Activated naive CD4-positive, alpha-beta T cell treated with anti-CD3 and anti-CD28 coated beads for 36 hours (primary cell): ENCODE measurements at regions not wholly inside any gene's neighbourhood (a gene's known extent, or its start where the extent isn't known, plus 50 kb on each side); places are given as distances from the start of the nearest gene placed in this dataset.

Source experiments
- CTCF ChIA-PET: fragments of 350-600 bp; sonication (Branson Sonifier 250); formaldehyde crosslinking; loops from one replicate; lab custom pipeline; 2021; ENCODE audit warnings: antibody characterized with exemption; lab: Charles Lee
- DNase-seq: peaks from one replicate; pipeline ENCODE4 v3.0.0-alpha.2; 2020
- H3K27ac Mint-ChIP-seq: one replicate; pipeline ENCODE4 v1.8.0; 2021; ENCODE audit warnings: mild to moderate bottlenecking, mixed read lengths
- H3K27me3 Mint-ChIP-seq: one replicate; pipeline ENCODE4 v1.8.0; 2021; ENCODE audit warnings: low read depth, mixed read lengths
- H3K36me3 Mint-ChIP-seq: one replicate; pipeline ENCODE4 v1.8.0; 2021; ENCODE audit warnings: low read depth, mixed read lengths
- H3K4me1 Mint-ChIP-seq: one replicate; pipeline ENCODE4 v1.8.0; 2021; ENCODE audit warnings: low read depth, mixed read lengths
- H3K4me3 Mint-ChIP-seq: one replicate; pipeline ENCODE4 v1.8.0; 2021; ENCODE audit warnings: mild to moderate bottlenecking, moderate library complexity, mixed read lengths
- H3K9me3 Mint-ChIP-seq: one replicate; pipeline ENCODE4 v1.8.0; 2021; ENCODE audit warnings: mixed read lengths
- intact Hi-C: fragments of 100-400 bp; cut with micrococcal nuclease; formaldehyde crosslinking; loops from one replicate; pipeline ENCODE4 v1.15.1; 2023

- H3K27me3 Mint-ChIP-seq, result peaks cover 2% of the 10 kb centered on the region
- H3K4me3 Mint-ChIP-seq, result no peak overlapping the region
- CTCF ChIA-PET, result no interaction called here
- no peak overlapping the region for H3K27ac Mint-ChIP-seq
- no peaks in the 10 kb centered on the region for H3K4me1 Mint-ChIP-seq
- no peak for DNase-seq
- intact Hi-C loops, result no loop called here
- H3K36me3 Mint-ChIP-seq, result no peaks in the 10 kb centered on the region
- no peaks in the 10 kb centered on the region for H3K9me3 Mint-ChIP-seq
These were observed 94.4 kb upstream of the ADCY1 start for GRCh38 chr7:45479781-45480180.

GRCh38 chr7:45482451-45482850, 91.7 kb upstream of the ADCY1 start:
- Mint-ChIP-seq H3K9me3 (no peaks in the 10 kb centered on the region), H3K27ac (no peak overlapping the region), H3K27me3 (peaks cover 2% of the 10 kb centered on the region), H3K36me3 (no peaks in the 10 kb centered on the region), H3K4me1 (no peaks in the 10 kb centered on the region), H3K4me3 (no peak overlapping the region)
- no peak for DNase-seq
- CTCF ChIA-PET, result no interaction called here
- intact Hi-C loops, result no loop called here

GRCh38 chr7:45484094-45484493, 90.1 kb upstream of the ADCY1 start:
- no peak overlapping the region for H3K4me3 Mint-ChIP-seq
- DNase-seq, result no peak
- H3K27me3 Mint-ChIP-seq, result peaks cover 2% of the 10 kb centered on the region
- no peak overlapping the region for H3K27ac Mint-ChIP-seq
- H3K4me1 Mint-ChIP-seq, result no peaks in the 10 kb centered on the region
- no peaks in the 10 kb centered on the region for H3K36me3 Mint-ChIP-seq
- no peaks in the 10 kb centered on the region for H3K9me3 Mint-ChIP-seq
- CTCF ChIA-PET, result no interaction called here
- intact Hi-C loops, result no loop called here

GRCh38 chr7:45486575-45486974, 87.6 kb upstream of the ADCY1 start:
- Mint-ChIP-seq H3K4me3 (no peak overlapping the region), H3K9me3 (no peaks in the 10 kb centered on the region), H3K4me1 (no peaks in the 10 kb centered on the region), H3K27me3 (peaks cover 2% of the 10 kb centered on the region), H3K27ac (no peak overlapping the region), H3K36me3 (no peaks in the 10 kb centered on the region)
- intact Hi-C loops, result no loop called here
- CTCF ChIA-PET, result no interaction called here
- DNase-seq, result no peak

GRCh38 chr7:45494885-45495284, 79.3 kb upstream of the ADCY1 start:
- H3K9me3 Mint-ChIP-seq, result peaks cover 4% of the 10 kb centered on the region
- H3K36me3 Mint-ChIP-seq, result no peaks in the 10 kb centered on the region
- H3K4me3 Mint-ChIP-seq, result no peak overlapping the region
- peaks cover 4% of the 10 kb centered on the region for H3K27me3 Mint-ChIP-seq
- DNase-seq, result no peak
- CTCF ChIA-PET, result no interaction called here
- H3K27ac Mint-ChIP-seq, result no peak overlapping the region
- H3K4me1 Mint-ChIP-seq, result no peaks in the 10 kb centered on the region
- intact Hi-C loops, result no loop called here

- Mint-ChIP-seq H3K36me3 (no peaks in the 10 kb centered on the region), H3K9me3 (peaks cover 4% of the 10 kb centered on the region), H3K4me1 (no peaks in the 10 kb centered on the region), H3K4me3 (no peak overlapping the region), H3K27ac (no peak overlapping the region), H3K27me3 (peaks cover 4% of the 10 kb centered on the region)
- CTCF ChIA-PET, result interaction anchor here (0.6 kb wide), 1 partner anchor 169 kb away, joined by 3 read pairs; no protein-coding TSS in a partner anchor
- intact Hi-C loops, result no loop called here
- no peak for DNase-seq
These were observed 78.5 kb upstream of the ADCY1 start for GRCh38 chr7:45495618-45496017.

GRCh38 chr7:45500257-45500656, 73.9 kb upstream of the ADCY1 start:
- H3K4me3 Mint-ChIP-seq, result no peak overlapping the region
- peaks cover 4% of the 10 kb centered on the region for H3K27me3 Mint-ChIP-seq
- no peaks in the 10 kb centered on the region for H3K36me3 Mint-ChIP-seq
- no peak for DNase-seq
- no peak overlapping the region for H3K27ac Mint-ChIP-seq
- H3K9me3 Mint-ChIP-seq, result peaks cover 3% of the 10 kb centered on the region
- intact Hi-C loops, result no loop called here
- no peaks in the 10 kb centered on the region for H3K4me1 Mint-ChIP-seq
- CTCF ChIA-PET, result no interaction called here

GRCh38 chr7:45501791-45502190, 72.4 kb upstream of the ADCY1 start:
- Mint-ChIP-seq H3K9me3 (peaks cover 15% of the 10 kb centered on the region), H3K27me3 (peaks cover 2% of the 10 kb centered on the region), H3K4me3 (no peak overlapping the region), H3K36me3 (no peaks in the 10 kb centered on the region), H3K4me1 (no peaks in the 10 kb centered on the region), H3K27ac (no peak overlapping the region)
- CTCF ChIA-PET, result no interaction called here
- intact Hi-C loops, result no loop called here
- DNase-seq, result no peak

GRCh38 chr7:45506059-45506458, 68.1 kb upstream of the ADCY1 start:
- no peaks in the 10 kb centered on the region for H3K36me3 Mint-ChIP-seq
- H3K27me3 Mint-ChIP-seq, result peaks cover 2% of the 10 kb centered on the region
- CTCF ChIA-PET, result no interaction called here
- no peaks in the 10 kb centered on the region for H3K4me1 Mint-ChIP-seq
- H3K4me3 Mint-ChIP-seq, result no peak overlapping the region
- intact Hi-C loops, result no loop called here
- peaks cover 26% of the 10 kb centered on the region for H3K9me3 Mint-ChIP-seq
- no peak overlapping the region for H3K27ac Mint-ChIP-seq
- no peak for DNase-seq

GRCh38 chr7:45509222-45509621, 64.9 kb upstream of the ADCY1 start:
- Mint-ChIP-seq H3K27me3 (peaks cover 2% of the 10 kb centered on the region), H3K4me3 (no peak overlapping the region), H3K4me1 (no peaks in the 10 kb centered on the region), H3K36me3 (no peaks in the 10 kb centered on the region), H3K27ac (no peak overlapping the region), H3K9me3 (peaks cover 26% of the 10 kb centered on the region)
- CTCF ChIA-PET, result no interaction called here
- intact Hi-C loops, result no loop called here
- no peak for DNase-seq

- Mint-ChIP-seq H3K9me3 (peaks cover 11% of the 10 kb centered on the region), H3K36me3 (no peaks in the 10 kb centered on the region), H3K4me3 (no peak overlapping the region), H3K27ac (no peak overlapping the region), H3K4me1 (no peaks in the 10 kb centered on the region), H3K27me3 (no peaks in the 10 kb centered on the region)
- intact Hi-C loops, result no loop called here
- CTCF ChIA-PET, result no interaction called here
- no peak for DNase-seq
These were observed 62.2 kb upstream of the ADCY1 start for GRCh38 chr7:45511721-45512597.

- intact Hi-C loops, result no loop called here
- H3K4me3 Mint-ChIP-seq, result no peak overlapping the region
- H3K36me3 Mint-ChIP-seq, result no peaks in the 10 kb centered on the region
- no peaks in the 10 kb centered on the region for H3K4me1 Mint-ChIP-seq
- peaks cover 9% of the 10 kb centered on the region for H3K9me3 Mint-ChIP-seq
- CTCF ChIA-PET, result no interaction called here
- H3K27ac Mint-ChIP-seq, result no peak overlapping the region
- H3K27me3 Mint-ChIP-seq, result no peaks in the 10 kb centered on the region
- no peak for DNase-seq
These were observed 59.2 kb upstream of the ADCY1 start for GRCh38 chr7:45514944-45515343.

- Mint-ChIP-seq H3K27ac (no peak overlapping the region), H3K9me3 (peaks cover 9% of the 10 kb centered on the region), H3K27me3 (no peaks in the 10 kb centered on the region), H3K4me3 (no peak overlapping the region), H3K4me1 (no peaks in the 10 kb centered on the region), H3K36me3 (no peaks in the 10 kb centered on the region)
- intact Hi-C loops, result no loop called here
- CTCF ChIA-PET, result no interaction called here
- no peak for DNase-seq
These were observed 58.8 kb upstream of the ADCY1 start for GRCh38 chr7:45515346-45515745.
